Stimulated activated CD8-positive, alpha-beta memory T cell treated with anti-CD3 and anti-CD28 coated beads, Interleukin-15, amount 100 ng/mL, for 48 hours (primary cell): ENCODE measurements at regions not wholly inside any gene's neighbourhood (a gene's known extent, or its start where the extent isn't known, plus 50 kb on each side); places are given as distances from the start of the nearest gene placed in this dataset.

ENCODE experiments used
- DNase-seq, 2 donors: peaks; one replicate each; pipeline ENCODE4 v3.0.0-alpha.2; 2020; ENCODE audit warnings: low read depth in 2 of 2

GRCh38 chr15:70351941-70352774 is 254.4 kb upstream of the TLE3 start:
- no peak for DNase-seq

- no peak for DNase-seq
Measured at GRCh38 chr15:70351391-70351790, 253.7 kb upstream of the TLE3 start.

- no peak for DNase-seq
Measured at GRCh38 chr15:70348581-70349344, 251.0 kb upstream of the TLE3 start.

GRCh38 chr15:70348226-70348543 is 250.5 kb upstream of the TLE3 start:
- DNase-seq = no peak

GRCh38 chr15:70347321-70348225 is 249.9 kb upstream of the TLE3 start:
- DNase-seq = no peak

- no peak for DNase-seq
Measured at GRCh38 chr15:70345251-70346019, 247.7 kb upstream of the TLE3 start.

- DNase-seq = no peak
Measured at GRCh38 chr15:70344666-70345065, 246.9 kb upstream of the TLE3 start.

- DNase-seq = no peak
Measured at GRCh38 chr15:70343961-70344621, 246.4 kb upstream of the TLE3 start.

- DNase-seq = no peak
Measured at GRCh38 chr15:70342554-70343548, 245.1 kb upstream of the TLE3 start.

GRCh38 chr15:70342141-70342540 is 244.4 kb upstream of the TLE3 start:
- DNase-seq = no peak

GRCh38 chr15:70341566-70341965 is 243.8 kb upstream of the TLE3 start:
- no peak for DNase-seq

- no peak for DNase-seq
Measured at GRCh38 chr15:70340494-70340870, 242.8 kb upstream of the TLE3 start.

GRCh38 chr15:70339571-70340493 is 242.1 kb upstream of the TLE3 start:
- no peak for DNase-seq

- DNase-seq = no peak
Measured at GRCh38 chr15:70337277-70338186, 239.8 kb upstream of the TLE3 start.

- DNase-seq = no peak
Measured at GRCh38 chr15:70336425-70337009, 238.8 kb upstream of the TLE3 start.

- DNase-seq = no peak
Measured at GRCh38 chr15:70334286-70334685, 236.6 kb upstream of the TLE3 start.

- no peak for DNase-seq
Measured at GRCh38 chr15:70329179-70329578, 231.5 kb upstream of the TLE3 start.
